ENCODE measurements at regions not wholly inside any gene's neighbourhood (a gene's known extent, or its start where the extent isn't known, plus 50 kb on each side); places are given as distances from the start of the nearest gene placed in this dataset.

DNA sequence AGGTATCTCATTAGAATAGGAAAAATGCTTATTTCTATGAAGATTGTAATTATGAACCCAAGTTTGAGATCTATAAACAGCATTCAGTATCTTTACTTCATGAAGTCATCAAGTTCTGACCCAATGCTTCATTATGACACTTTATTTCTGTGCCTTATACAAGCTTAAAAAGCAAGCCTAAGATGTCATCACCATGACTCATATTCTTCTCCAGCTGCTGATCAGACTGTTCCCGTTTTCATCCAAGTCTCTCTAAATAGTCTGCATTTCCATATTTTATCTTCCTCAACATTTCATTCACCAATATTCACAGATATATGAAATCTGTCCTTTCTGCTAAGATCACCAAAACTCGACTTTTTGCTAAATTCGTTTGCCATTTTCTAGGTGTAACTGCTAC lies 1247.2 kb upstream of the PRR20A start:
- Histone ChIP-seq H3K27me3 (no peaks in the 10 kb centered on the region), H3K4me3 (ENCODE audit: low read depth, low read length) (no peak overlapping the region), H3K9me3 (no peaks in the 10 kb centered on the region), H3K4me1 (peaks cover 6% of the 10 kb centered on the region), H3K36me3 (no peaks in the 10 kb centered on the region)
- TF ChIP-seq CTCF (IDR thresholded peaks at IDR 0.05; ENCODE audit: low read depth, low read length): no peak
- no peak for DNase-seq

DNA sequence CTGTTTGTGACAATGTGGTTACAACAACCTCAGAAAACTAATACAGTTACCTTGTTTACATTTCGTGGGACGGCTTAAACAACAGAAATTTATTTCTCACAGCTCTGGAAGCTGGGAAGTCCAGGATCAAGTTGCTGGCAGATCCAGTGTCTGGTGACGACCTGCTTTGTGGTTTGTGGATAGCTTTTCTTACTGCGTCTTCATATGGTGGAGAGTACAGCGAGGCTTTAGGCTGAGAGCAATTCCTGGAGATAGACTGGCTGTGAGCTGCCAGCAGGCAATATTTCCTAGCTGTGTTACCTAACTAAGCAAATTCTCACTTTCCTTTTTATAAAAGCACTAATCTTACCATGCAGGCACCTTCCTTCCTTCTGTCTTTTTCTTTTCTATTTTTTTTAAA lies 1203.5 kb upstream of the PRR20A start:
- H3K4me3 ChIP-seq (ENCODE audit: low read depth, low read length): no peak overlapping the region
- no peak for DNase-seq
- no peaks in the 10 kb centered on the region for H3K4me1 ChIP-seq
- no peaks in the 10 kb centered on the region for H3K9me3 ChIP-seq
- TF ChIP-seq CTCF (IDR thresholded peaks at IDR 0.05; ENCODE audit: low read depth, low read length): no peak
- H3K27me3 ChIP-seq: no peaks in the 10 kb centered on the region
- no peaks in the 10 kb centered on the region for H3K36me3 ChIP-seq

DNA sequence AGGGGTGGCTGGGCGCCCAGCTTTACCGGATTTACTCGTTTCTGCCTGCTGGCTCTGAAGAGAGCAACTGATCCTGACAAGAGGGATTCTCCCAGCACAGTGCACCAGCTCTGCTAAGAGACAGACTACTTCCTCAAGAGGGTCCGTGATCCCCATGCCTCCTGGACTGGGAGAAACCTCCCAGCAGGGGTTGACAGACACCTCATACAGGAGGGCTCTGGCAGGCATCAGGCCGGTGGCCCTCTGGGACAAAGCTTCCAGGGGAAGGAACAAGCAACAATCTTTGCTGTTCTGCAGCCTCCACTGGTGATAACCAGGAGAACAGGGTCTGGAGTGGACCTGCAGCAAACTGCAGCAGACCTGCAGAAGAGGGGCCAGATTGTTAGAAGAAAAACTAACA lies 1192.5 kb upstream of the PRR20A start:
- H3K27me3 ChIP-seq: no peaks in the 10 kb centered on the region
- DNase-seq: no peak
- no peaks in the 10 kb centered on the region for H3K36me3 ChIP-seq
- no peaks in the 10 kb centered on the region for H3K9me3 ChIP-seq
- H3K4me1 ChIP-seq: no peaks in the 10 kb centered on the region
- no peak overlapping the region for H3K4me3 ChIP-seq (ENCODE audit: low read depth, low read length)
- no peak for TF ChIP-seq CTCF (IDR thresholded peaks at IDR 0.05; ENCODE audit: low read depth, low read length)

- DNase-seq: no peak
- TF ChIP-seq CTCF (IDR thresholded peaks at IDR 0.05; ENCODE audit: low read depth, low read length): no peak
- H3K4me3 ChIP-seq (ENCODE audit: low read depth, low read length): no peak overlapping the region
- no peaks in the 10 kb centered on the region for H3K36me3 ChIP-seq
- no peaks in the 10 kb centered on the region for H3K4me1 ChIP-seq
- H3K9me3 ChIP-seq: no peaks in the 10 kb centered on the region
- H3K27me3 ChIP-seq: no peaks in the 10 kb centered on the region
These were observed 1176.8 kb upstream of the PRR20A start for GRCh38 chr13:55963934-55964333.

- no peak for TF ChIP-seq CTCF (IDR thresholded peaks at IDR 0.05; ENCODE audit: low read depth, low read length)
- H3K36me3 ChIP-seq: no peaks in the 10 kb centered on the region
- DNase-seq: no peak
- H3K4me1 ChIP-seq: no peaks in the 10 kb centered on the region
- no peaks in the 10 kb centered on the region for H3K9me3 ChIP-seq
- no peak overlapping the region for H3K4me3 ChIP-seq (ENCODE audit: low read depth, low read length)
- no peaks in the 10 kb centered on the region for H3K27me3 ChIP-seq
These were observed 1173.7 kb upstream of the PRR20A start for GRCh38 chr13:55967055-55967454.

DNA sequence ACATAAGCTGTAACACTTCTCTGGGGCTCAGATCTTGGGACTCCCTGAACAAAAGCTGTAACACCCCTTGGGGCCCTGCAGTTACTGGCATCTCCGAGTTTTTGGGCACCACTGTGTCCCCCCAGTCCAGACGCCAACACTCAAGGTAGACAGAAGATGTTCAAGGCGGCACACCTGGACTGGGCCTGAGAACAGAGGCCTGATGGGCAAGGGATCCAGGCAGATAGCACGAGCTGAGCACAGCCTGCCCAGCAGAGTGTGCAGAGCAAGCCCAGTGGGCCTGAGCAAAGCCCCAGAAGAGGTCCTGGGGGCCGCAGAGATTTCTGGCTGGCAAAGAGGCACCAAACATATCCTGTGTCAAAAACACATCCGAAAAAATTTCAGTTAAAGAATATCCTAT lies 1163.3 kb upstream of the PRR20A start:
- no peak for DNase-seq
- no peaks in the 10 kb centered on the region for H3K36me3 ChIP-seq
- H3K9me3 ChIP-seq: no peaks in the 10 kb centered on the region
- H3K4me1 ChIP-seq: no peaks in the 10 kb centered on the region
- no peak for TF ChIP-seq CTCF (IDR thresholded peaks at IDR 0.05; ENCODE audit: low read depth, low read length)
- no peak overlapping the region for H3K4me3 ChIP-seq (ENCODE audit: low read depth, low read length)
- no peaks in the 10 kb centered on the region for H3K27me3 ChIP-seq
